MV-4-11 (cell line): ENCODE measurements at regions not wholly inside any gene's neighbourhood (a gene's known extent, or its start where the extent isn't known, plus 50 kb on each side); places are given as distances from the start of the nearest gene placed in this dataset.

Experiments used
- DNase-seq: peaks from one replicate; lab custom pipeline; 2025; lab: John Stamatoyannopoulos, UW

DNA sequence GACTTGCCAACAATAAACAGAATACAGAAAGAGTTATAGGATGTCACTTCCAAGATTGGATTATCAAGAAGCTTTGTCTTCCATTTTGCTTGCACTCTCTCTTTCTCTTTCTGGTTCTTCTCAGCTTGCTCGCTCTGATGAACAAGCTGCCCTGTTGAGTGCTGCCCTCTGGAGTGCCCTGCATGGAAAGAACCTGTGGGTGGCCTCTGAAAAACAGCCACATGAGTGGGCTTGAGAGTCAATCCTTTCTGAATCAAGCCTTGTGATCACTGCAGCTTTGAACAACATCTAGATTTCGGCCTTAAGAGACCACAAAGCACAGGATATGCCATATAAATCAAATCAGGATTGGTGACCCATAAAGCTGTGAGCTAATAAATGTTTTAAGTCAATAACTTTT, 185.1 kb downstream of the KIF2B start:
- DNase-seq: peak; percentile 0

DNA sequence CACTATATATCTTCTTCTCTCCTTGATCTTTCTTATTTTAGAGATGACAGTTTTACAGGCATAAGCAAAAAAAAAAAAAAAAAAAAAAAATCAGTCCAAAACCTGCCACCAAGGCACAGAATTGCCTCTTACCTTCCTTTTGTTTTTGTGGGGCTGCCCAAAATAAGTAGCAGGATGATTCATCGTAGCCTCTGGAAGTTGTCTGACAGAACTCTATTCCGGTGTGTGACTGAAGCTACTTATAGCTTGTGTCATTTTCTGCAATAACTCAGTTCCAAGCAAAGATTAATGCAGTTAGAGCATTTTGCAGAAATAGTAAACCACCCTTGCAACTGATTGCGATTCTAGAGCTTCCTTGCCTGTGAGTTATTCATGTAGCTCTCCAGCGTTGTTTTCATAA, 186.8 kb downstream of the KIF2B start:
- DNase-seq: no peak

DNA sequence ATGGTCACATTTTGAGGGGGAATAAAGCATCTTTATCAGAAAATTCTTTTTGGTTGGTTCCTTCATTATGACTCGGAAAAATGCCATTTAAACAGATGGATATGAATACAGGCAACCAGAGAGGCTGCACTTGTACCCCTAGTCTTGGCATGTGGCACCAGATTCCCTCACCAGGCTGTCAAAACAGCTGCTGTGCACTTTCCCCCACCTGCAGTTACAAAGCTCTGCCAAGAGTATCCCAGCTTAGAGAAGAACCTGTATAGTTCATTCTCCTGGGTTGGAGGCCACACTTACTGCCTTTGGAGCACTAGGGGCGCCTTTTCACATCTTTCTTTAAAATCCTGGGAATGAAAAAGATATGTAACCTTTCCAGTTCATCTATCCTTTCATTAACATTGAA, 190.3 kb downstream of the KIF2B start:
- no peak for DNase-seq

DNA sequence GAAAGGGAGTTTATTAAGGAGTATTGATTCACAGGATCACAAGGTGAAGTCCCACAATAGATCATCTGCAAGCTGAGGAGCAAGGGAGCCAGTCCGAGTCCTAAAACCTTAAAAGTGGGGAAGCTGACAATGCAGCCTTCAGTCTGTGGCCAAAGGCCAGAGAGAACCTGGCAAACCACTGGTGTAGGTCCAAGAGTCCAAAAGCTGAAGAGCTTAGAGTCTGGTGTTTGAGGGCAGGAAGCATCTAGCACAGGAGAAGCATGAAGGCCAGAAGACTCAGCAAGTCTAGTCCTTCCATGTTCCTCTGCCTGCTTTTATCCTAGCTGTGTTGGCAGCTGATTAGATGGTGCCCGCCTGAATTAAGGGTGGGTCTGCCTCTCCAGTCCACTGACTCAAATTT, 193.0 kb downstream of the KIF2B start:
- DNase-seq: no peak

GRCh38 chr17:54021418-54021817, 198.7 kb downstream of the KIF2B start:
- DNase-seq: no peak

DNA sequence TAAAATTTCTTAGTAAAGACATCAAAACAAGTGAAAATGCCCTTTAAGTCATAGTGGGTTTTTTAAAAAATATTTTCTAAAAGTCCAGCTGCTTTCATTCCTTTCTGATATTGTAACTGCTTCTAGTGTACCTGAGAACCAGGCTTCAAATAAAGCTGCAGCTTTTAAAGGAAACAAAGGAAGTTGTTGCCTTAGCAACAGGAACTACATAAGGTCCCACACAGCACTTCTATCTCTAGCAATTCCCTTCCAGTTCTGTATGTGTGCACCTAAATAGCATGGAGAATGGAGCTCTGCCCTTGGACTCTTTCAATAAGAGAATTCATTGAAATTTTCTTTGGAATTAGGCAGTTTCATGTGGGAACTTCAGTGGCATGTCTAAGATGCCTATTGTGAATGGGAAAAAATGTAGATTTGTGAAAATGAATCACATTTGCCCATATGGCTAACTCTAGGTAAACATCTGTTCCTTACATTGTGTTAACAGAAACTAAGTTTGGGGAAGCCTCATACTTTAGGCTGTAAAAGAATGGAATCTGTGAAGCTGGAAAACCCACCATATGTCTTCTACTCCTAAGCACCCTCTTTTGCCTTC, 206.4 kb downstream of the KIF2B start:
- DNase-seq: no peak

DNA sequence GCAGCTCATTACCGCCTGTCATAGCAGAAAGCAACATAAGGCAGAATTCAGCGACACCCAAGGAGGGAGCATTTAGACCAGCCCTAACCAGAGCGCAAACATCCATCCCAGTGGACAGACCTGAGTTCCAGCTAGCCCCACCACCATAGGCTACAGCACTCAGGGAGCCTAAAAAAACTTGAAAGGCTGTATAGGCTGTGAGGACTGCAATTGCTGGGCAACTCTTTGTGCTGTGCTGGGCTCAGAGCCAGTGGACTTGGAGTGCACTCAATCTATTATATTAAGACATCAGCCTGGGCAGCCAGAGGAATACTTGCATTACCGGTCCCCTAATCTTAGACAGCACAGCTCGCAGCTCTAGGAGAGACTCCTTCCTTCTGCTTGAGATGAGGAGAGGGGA, 207.3 kb downstream of the KIF2B start:
- DNase-seq: no peak

- no peak for DNase-seq
These were observed 223.8 kb downstream of the KIF2B start for GRCh38 chr17:54046570-54046969.

DNA sequence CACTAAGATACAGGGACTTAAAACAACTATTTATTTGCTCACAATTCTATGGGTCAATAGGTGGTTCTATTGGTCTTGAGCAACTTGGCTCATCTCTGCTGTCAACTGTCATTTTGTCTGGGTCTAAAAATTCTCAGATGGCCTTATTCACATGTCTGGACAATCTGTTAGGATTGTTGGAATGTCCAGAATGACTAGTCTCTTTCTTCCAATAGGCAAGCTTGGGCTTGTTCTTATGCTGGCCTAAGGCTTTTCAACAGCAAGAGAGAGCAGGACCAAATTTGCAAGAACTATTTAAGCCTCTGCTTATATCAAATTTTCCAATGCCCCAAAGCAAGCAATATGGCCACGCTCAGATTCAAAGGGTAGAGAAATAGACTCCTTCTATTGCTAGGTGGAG, 240.9 kb downstream of the KIF2B start:
- no peak for DNase-seq

- DNase-seq: no peak
These were observed 262.3 kb downstream of the KIF2B start for GRCh38 chr17:54085020-54085419.

GRCh38 chr17:54085934-54086333, 263.2 kb downstream of the KIF2B start:
- DNase-seq: no peak

GRCh38 chr17:54096216-54096615, 273.5 kb downstream of the KIF2B start:
- DNase-seq: no peak

DNA sequence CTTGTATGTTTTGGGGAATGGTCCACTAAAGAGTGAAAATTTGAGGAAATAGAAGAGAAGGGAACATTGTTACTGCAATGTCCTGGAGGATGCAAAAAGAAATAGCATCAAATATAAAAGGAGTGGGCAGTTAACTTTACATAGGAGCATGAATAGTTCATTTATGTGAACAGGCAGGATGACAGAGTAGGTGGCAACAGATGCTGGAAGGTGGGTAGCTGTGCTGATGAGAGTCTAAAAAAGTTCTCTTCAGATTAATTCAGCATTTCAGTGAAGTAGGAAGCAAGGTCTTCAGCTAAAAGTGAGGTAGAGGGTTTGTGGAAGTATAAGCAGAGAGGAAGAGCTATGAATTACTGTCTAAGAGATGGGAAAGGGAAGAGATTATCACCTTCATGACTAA, 276.5 kb downstream of the KIF2B start:
- no peak for DNase-seq

DNA sequence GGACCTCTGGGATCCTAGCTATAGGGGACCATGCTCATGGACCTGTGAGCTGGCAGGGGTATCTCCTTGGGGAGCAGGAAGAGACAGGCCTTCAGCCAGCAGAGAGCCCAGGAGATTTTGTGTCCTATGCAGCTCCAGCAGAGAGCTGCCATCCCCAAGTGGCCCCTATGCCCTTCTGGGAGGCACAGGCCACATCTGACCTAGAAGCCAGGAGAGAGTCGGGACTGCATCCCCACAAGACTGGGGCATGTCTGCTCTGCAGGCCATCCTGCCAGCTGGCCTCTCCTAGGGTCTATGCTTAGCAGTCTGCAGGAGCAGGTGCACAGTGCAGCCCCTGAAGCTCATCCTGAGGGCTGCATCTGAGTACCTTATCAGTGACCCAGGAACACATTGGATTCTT, 279.5 kb downstream of the KIF2B start:
- no peak for DNase-seq

DNA sequence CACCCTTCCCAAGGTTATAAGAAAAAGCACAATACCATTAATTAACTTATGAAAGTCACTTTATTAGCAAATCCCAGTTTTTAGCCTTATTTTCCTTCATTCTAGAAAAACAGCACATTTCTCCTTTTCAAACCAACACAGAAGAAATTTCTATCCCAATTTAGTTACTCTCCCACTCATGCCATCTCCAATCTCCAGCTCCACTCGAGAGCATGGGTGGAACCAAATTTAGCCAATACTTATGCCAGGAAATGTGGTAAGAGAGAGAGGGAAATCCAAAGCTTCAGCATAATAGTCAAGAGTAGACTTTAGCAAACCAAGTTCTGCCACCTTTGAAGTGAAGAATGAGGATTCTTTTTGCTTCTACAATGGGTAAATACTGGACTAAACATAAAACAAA, 288.8 kb downstream of the KIF2B start:
- DNase-seq: no peak

- DNase-seq: no peak
These were observed 294.7 kb downstream of the KIF2B start for GRCh38 chr17:54117452-54117851.

GRCh38 chr17:54124456-54124855, 301.7 kb downstream of the KIF2B start:
- no peak for DNase-seq

DNA sequence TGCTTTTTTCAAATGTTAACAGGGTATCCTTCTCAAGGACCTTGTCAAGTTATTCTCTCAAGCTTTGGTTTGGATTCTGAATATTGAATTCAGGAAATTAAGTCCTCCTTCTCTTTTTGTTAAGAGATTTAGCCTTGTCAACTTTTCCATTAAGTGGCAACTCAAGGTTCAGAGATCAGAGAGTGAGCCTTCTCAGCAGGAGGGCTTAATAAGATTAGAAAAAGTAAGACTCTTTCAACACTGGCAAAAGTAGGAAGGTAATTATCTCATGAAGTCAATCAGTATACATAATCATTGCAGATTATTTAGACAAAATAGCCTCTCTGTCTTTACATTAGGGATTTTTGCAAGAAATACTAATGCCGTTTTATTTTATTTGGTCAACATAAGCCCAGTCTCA, 330.7 kb downstream of the KIF2B start:
- DNase-seq: no peak

- DNase-seq: no peak
These were observed 334.8 kb downstream of the KIF2B start for GRCh38 chr17:54157542-54157941.

- DNase-seq: no peak
These were observed 349.6 kb downstream of the KIF2B start for GRCh38 chr17:54172096-54172984.

- DNase-seq: no peak
These were observed 350.2 kb downstream of the KIF2B start for GRCh38 chr17:54172985-54173316.

DNA sequence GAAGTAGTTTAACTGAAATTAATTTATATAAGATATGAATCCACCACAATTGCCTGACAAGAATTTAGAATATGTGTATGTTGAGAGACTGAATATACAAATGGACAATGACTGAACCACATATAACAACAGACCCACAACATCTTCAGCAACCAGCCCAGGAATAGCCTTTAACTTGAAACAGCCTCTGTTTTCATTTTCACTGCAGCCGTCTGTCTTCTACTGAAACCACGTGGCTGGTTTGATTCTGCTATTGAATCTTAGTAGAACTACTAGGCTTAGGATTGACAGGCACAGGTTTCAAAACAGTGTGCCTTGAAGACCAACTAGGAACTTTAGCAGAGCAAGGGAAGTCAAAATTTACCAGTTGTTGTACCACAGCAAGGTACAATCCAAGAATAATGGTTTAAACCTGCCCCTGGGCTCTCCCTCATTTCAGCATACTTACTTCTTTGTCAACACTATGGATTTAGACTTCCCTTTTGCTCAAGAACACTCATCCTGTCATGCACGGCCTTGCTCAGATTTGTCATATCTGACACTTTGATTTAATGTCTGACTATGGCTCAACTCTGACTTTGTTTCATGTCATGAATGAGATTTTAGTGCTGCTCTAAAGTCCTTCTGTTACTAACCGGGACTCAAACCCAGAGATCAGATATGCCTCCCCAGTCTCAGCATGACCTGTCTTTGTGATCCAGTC, 355.0 kb downstream of the KIF2B start:
- DNase-seq: no peak

- no peak for DNase-seq
These were observed 358.2 kb downstream of the KIF2B start for GRCh38 chr17:54180950-54181349.
